ENCODE measurements at regions not wholly inside any gene's neighbourhood (a gene's known extent, or its start where the extent isn't known, plus 50 kb on each side); places are given as distances from the start of the nearest gene placed in this dataset.

DNA sequence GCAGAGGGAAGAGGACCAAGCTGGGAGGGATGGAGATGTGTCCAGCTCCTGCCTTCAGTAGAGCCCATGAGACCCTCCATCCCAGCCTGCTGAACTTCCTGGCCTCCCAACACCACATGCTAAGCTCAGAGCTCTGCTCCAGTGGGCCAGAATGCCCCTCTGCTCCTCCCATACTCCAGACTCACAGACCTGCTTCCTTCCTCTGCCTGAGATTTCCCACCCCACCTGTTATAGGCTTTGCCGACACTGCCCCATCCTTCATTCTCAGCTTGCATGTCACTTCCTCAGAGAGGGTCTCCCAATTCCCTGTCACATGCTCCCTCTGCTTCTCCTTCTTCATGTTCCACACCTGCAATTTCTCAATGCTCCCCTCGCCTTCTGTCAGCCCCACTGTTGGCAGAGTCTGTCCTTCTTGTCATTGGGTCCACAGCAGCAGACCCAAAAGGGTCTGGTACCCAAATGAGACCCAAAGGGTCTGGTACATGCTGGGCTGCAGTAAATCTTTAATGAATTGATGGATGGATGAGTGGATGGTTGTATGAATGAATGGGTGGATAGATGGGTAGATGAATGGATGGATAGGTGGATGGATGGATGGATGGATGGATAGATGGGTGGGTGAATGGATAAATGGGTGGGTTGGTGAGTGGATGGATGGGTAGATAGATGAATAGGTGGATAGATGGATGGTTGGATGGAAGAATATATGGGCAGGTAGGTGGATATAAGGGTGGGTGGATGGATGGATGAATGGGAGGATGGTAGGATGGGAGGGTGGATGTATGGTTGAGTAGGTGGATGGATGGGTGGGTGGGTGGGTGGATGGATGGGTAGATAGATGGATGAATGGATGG is 105.3 kb upstream of the FGF3 start:
- no peaks in the 10 kb centered on the region for H3K36me3 Mint-ChIP-seq (ENCODE audit: low read depth)
- H3K27ac Mint-ChIP-seq, result no peak overlapping the region
- H3K4me3 Mint-ChIP-seq, result no peak overlapping the region

DNA sequence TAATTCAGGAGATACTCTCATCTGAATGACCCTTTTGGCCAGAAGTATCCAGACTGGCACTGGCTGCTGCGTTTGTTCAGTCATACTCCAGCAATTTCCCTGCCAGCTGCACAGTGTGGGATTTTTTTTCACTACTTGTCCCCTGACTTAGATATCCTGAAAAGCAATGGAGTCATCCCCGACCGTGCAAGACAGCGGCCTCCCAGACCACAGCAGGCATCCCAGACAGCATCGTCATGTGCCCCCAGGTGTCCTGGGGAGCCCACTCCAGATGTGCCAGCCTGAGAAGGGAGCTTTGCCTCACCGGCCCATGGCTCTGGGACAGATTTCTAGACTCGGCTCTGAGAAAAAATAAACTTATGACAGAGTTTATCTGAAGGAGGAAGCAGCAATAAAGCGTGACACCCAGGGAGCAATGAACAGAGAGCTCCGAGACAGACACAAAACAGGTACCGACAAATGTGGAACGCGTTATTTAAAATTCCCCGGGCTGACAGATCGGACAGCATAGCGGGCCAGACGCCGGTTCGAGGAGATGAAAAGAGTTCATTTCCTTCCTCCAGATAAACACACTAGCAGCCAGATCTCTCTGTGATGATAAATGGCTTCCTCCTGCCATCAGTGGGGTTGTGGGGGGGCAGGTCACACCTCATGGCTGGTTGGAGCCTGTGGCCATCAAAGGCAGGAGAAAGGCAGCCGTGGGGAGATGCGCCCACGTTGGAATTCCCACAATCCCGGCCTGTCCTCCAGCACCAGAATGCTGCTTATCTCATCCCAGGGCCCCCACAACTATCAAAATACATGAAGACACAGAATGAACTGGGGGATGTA is 106.4 kb upstream of the FGF3 start:
- DNase-seq (no peak), ATAC-seq (no peak)
- Mint-ChIP-seq H3K27ac (no peak overlapping the region), H3K4me1 (ENCODE audit: low read depth) (peaks cover 7% of the 10 kb centered on the region), H3K27me3 (ENCODE audit: low read depth) (peaks cover 37% of the 10 kb centered on the region), H3K36me3 (ENCODE audit: low read depth) (no peaks in the 10 kb centered on the region), H3K9me3 (ENCODE audit: insufficient read depth) (no peaks in the 10 kb centered on the region), H3K4me3 (no peak overlapping the region)
- CTCF ChIA-PET, result no interaction called here
- POLR2A ChIA-PET, result no interaction called here

More for the DNA sequence above, 105.3 kb upstream of the FGF3 start:
- POLR2A ChIA-PET, result no interaction called here
- no peak for ATAC-seq
- H3K4me1 Mint-ChIP-seq (ENCODE audit: low read depth), result peaks cover 7% of the 10 kb centered on the region
- no peaks in the 10 kb centered on the region for H3K9me3 Mint-ChIP-seq (ENCODE audit: insufficient read depth)
- no peak for DNase-seq
- peaks cover 37% of the 10 kb centered on the region for H3K27me3 Mint-ChIP-seq (ENCODE audit: low read depth)
- CTCF ChIA-PET, result no interaction called here

DNA sequence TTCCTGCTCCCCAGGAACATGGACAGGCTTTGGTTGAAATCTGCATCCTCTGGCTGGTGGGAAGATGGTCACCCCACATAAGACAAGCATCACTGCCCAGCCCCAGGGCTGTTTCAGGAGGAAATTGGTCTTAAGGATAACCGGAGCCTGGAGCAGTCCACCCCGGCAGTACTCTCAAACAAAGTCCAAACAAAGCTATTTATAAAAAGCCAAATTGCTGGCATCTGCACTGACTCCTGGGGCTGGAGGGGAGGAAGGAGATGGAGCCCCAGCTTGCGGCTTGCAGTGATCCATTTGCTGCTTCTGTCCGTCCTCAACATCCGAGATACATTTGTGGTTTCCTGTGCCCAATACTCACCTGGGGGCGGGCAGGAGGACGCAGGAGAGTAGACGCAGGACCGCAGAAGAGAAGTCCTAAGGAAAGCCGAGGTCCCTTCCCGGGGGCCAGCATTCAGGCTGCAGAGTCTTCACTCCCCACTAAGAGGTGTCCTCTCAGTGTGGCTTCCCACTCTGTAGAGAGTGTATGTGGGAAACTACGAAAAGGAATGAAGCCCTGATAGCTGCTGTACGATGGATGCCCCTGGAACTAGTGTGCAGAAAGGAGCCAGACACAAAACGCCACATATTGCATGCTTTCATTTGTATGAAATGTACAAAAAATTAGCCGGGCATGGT is 107.3 kb upstream of the FGF3 start:
- peaks cover 37% of the 10 kb centered on the region for H3K27me3 Mint-ChIP-seq (ENCODE audit: low read depth)
- CTCF ChIA-PET, result no interaction called here

DNA sequence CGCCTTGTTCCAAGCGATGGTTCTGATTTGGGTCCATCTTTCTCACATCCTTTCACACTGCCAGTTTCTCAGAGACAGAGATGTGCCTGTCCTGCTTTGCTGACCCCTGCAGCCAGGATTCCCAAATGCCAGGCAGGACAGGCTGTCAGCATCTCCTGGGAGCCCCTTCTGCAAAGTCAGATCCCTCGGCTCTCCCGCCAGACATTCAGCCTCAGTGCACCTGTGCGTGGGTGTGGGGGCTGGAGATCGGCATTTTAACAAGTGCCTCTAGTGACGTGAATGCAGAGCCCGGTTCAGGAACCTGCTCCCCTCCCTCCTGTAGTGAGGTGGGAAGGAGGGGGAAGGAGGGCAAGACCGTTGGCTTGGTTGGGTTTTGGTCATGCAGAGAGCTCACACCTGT is 108.9 kb upstream of the FGF3 start:
- peaks cover 41% of the 10 kb centered on the region for H3K27me3 Mint-ChIP-seq (ENCODE audit: low read depth)
- H3K36me3 Mint-ChIP-seq (ENCODE audit: low read depth), result no peaks in the 10 kb centered on the region
- no peak overlapping the region for H3K27ac Mint-ChIP-seq
- H3K9me3 Mint-ChIP-seq (ENCODE audit: insufficient read depth), result no peaks in the 10 kb centered on the region
- no peak for DNase-seq
- no peak for ATAC-seq
- H3K4me1 Mint-ChIP-seq (ENCODE audit: low read depth), result peaks cover 7% of the 10 kb centered on the region
- POLR2A ChIA-PET, result no interaction called here
- CTCF ChIA-PET, result no interaction called here
- no peak overlapping the region for H3K4me3 Mint-ChIP-seq

More for the DNA sequence above, 107.3 kb upstream of the FGF3 start:
- POLR2A ChIA-PET, result no interaction called here
- no peak for ATAC-seq
- no peak for DNase-seq
- H3K36me3 Mint-ChIP-seq (ENCODE audit: low read depth), result no peaks in the 10 kb centered on the region
- H3K9me3 Mint-ChIP-seq (ENCODE audit: insufficient read depth), result no peaks in the 10 kb centered on the region
- H3K4me1 Mint-ChIP-seq (ENCODE audit: low read depth), result peaks cover 7% of the 10 kb centered on the region
- no peak overlapping the region for H3K4me3 Mint-ChIP-seq
- H3K27ac Mint-ChIP-seq, result no peak overlapping the region

DNA sequence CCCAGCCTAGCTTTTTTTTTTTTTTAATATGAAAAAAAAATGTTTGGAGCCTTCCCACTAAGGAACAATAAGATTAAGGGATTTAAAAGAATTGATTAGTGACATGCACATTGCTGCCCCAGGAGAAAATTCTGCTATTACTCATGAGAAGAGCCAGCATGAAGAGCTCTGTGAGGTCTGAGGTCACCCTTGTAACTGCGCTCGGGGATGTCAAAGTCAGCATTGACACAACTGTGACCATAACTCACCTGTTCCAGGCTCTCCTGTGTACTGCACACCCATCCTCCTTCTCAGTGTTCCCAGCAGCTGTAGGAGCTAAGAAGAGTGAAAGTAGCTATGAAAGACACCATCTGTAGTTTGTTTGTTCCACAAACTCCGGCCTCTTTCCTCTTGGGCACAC is 109.8 kb upstream of the FGF3 start:
- Mint-ChIP-seq H3K9me3 (ENCODE audit: insufficient read depth) (no peaks in the 10 kb centered on the region), H3K4me1 (ENCODE audit: low read depth) (peaks cover 7% of the 10 kb centered on the region), H3K27me3 (ENCODE audit: low read depth) (peaks cover 41% of the 10 kb centered on the region), H3K36me3 (ENCODE audit: low read depth) (no peaks in the 10 kb centered on the region), H3K27ac (no peak overlapping the region), H3K4me3 (no peak overlapping the region)
- no peak for DNase-seq
- CTCF ChIA-PET, result interaction anchor here (1.4 kb wide), 1 partner anchor 7 kb away, joined by 3 read pairs; no protein-coding TSS in a partner anchor
- POLR2A ChIA-PET, result no interaction called here
- no peak for ATAC-seq

DNA sequence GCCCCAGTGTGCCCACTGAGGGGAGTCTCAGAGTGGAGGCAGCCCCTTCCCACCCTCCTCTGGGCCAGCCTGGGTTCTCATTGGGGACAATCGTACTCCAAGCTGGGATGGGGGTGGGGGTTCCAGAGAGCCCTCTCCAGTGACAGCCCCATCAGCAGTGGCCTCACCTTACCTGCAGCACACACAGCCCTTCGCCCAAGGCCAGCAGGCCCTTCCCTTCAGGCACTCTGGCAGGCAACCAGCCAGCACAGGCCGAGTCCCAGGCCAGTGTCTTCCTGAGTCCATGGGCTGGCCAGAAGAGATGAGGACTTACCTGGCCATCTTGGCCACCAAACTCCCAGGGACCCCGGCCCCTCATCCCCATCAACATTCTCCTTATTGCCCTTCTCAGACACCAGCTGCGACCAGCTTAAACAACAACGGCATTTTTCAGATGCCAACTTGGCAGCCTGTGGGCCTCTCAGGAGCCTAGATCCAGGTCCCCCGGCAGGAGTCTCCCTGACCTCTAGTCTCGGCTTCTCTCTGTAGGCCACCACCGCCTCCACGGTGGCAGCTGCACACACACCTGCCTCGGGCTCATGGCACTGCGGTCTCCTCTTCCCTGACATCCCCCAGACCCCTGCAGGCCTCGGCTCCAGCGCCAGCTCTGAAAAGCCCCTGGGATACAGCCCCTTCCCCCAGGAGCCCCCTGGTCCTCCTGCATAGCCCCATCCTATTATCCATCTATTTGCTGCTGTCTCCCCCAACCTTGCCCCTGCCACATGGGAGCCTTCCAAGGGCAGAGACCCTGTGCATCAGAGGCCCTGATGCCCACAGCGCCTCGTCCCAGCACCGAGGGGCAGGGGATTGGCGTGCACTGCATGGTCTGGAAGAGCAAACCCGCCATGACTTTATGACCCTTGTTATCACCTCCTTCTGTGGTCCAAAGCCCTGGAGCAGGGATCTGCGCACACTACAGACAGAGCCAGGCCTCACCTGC is 111.2 kb upstream of the FGF3 start:
- DNase-seq, result no peak
- Mint-ChIP-seq H3K4me1 (ENCODE audit: low read depth) (peaks cover 7% of the 10 kb centered on the region), H3K36me3 (ENCODE audit: low read depth) (no peaks in the 10 kb centered on the region), H3K9me3 (ENCODE audit: insufficient read depth) (no peaks in the 10 kb centered on the region), H3K27me3 (ENCODE audit: low read depth) (peaks cover 30% of the 10 kb centered on the region), H3K4me3 (no peak overlapping the region), H3K27ac (no peak overlapping the region)
- CTCF ChIA-PET, result interaction anchor here (1.4 kb wide), 1 partner anchor 9 kb away, joined by 3 read pairs; no protein-coding TSS in a partner anchor
- POLR2A ChIA-PET, result no interaction called here
- no peak for ATAC-seq

DNA sequence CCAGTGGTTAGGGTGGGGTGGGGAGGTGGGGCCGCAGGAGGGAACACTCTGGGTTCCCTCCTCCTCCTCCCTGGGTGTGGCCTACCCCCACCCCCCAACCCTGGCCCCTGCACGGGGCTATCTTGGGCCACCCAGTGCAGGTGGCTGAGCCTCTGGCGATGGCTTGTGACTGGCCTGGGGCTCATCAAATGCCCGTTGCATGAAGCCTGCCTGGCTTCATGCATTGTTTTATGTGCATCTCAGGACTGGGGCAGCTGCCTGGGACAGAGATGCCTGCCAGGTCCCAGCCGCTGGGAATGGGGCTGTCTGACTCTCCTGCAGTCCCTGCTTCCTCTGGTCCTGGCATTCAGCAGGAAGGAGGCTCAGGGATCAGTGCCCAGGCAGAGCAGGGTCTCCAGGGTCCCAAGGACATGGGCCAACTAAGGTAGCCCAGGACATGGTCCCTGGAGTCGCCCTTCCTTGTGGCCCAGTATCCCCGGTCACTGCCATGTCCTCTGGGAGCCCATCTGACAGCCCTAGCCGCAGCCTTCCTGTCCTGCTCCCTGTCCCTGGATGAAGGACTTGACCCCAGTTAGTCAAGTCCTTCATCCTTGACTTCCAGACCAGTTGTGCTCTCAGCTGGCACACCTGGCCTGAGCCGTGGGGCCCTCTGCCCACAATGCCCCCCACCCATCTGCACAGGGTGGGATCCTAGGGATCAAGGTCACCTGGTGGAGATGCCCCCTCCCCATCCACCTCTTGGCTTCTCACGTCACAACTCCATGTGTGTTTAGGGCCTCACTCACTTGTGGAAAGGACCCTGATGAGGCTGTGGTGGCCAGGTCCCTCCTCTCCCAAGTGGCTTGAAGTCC is 112.1 kb upstream of the FGF3 start:
- no peak for DNase-seq
- Mint-ChIP-seq H3K27ac (no peak overlapping the region), H3K4me1 (ENCODE audit: low read depth) (peaks cover 3% of the 10 kb centered on the region), H3K4me3 (no peak overlapping the region), H3K9me3 (ENCODE audit: insufficient read depth) (no peaks in the 10 kb centered on the region), H3K27me3 (ENCODE audit: low read depth) (peaks cover 24% of the 10 kb centered on the region), H3K36me3 (ENCODE audit: low read depth) (no peaks in the 10 kb centered on the region)
- ChIA-PET CTCF (no interaction called here), POLR2A (no interaction called here)
- no peak for ATAC-seq

DNA sequence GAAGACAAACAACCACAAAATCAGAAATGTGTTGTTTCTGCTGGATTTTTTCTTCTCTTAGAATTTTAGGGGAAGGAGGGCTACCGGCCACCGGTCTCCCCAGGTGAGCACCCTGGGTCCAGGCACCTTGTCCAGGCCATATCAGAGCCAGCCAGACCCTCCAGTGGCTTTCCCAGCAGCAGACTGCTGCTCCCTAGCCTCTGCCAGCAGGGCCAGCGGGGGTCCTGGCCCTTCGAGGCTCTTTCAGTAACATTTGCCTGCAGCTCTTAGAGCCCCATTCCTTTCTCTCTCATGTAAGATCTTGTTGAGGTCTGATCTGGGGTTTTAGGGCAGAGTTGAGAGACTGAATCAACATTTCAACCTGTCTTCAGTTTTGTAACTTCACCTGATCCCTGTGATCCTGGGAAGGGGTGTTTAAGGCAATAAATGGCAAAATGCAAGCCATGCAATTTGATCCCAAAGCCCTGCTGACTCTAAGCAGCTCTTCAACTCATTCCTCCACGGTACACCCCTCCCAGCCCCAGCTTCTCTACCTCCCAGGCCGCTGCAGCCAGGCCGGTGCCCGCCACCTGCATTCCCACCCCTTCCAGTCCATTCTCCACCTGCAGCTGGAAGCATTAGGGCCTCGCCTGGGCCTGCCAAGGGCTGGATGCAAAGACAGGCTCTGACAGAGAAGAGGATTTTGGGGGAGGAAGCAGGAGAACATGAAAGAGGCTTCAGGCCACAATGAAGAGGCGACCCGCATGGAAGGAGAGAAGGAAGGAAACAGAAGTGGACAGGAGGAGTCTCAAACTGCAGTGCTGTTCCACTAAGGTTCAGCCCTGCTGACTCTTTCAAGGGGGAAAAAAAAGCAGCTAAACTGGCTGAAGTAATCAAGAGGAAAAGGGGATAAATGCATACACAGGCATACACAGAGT is 113.0 kb upstream of the FGF3 start:
- H3K4me3 Mint-ChIP-seq, result no peak overlapping the region
- ATAC-seq, result no peak
- H3K36me3 Mint-ChIP-seq (ENCODE audit: low read depth), result no peaks in the 10 kb centered on the region
- DNase-seq, result no peak
- H3K4me1 Mint-ChIP-seq (ENCODE audit: low read depth), result no peaks in the 10 kb centered on the region
- ChIA-PET POLR2A (no interaction called here), CTCF (no interaction called here)
- H3K27ac Mint-ChIP-seq, result no peak overlapping the region
- no peaks in the 10 kb centered on the region for H3K9me3 Mint-ChIP-seq (ENCODE audit: insufficient read depth)
- peaks cover 16% of the 10 kb centered on the region for H3K27me3 Mint-ChIP-seq (ENCODE audit: low read depth)

DNA sequence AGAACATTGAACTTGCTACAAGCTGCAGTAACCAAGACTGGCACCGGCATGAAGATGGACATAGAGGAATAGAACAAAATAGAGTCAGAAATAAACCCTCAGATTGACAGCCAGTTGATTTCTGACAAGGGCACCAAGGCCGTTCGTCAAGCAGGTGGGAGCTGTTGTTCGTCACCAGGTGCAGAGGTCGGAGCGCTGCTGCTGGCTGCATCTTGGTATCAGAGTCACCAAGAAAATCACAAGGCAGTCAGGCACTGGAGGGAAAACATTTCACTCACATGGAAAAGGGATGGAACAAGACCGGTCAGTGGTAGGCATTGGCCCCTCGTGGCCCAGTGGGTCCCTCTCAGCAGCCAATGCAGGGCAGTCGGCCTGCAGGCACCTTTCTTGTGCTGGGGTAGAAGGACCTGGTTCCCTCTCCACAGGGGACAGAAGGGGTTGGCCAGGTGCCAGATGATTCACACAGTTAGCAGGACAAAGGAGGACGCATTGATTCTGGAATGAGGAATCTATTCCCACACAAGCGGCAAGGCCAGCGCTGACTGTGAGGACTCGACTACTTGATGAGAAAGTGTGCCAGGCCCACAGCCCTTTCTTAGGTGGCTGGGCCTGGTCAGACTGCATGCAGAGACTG is 115.8 kb upstream of the FGF3 start:
- H3K27me3 Mint-ChIP-seq (ENCODE audit: low read depth), result peaks cover 6% of the 10 kb centered on the region
- no peak overlapping the region for H3K4me3 Mint-ChIP-seq
- ChIA-PET CTCF (no interaction called here), POLR2A (no interaction called here)
- DNase-seq (no peak), ATAC-seq (no peak)
- no peaks in the 10 kb centered on the region for H3K36me3 Mint-ChIP-seq (ENCODE audit: low read depth)
- H3K9me3 Mint-ChIP-seq (ENCODE audit: insufficient read depth), result no peaks in the 10 kb centered on the region
- H3K4me1 Mint-ChIP-seq (ENCODE audit: low read depth), result no peaks in the 10 kb centered on the region
- H3K27ac Mint-ChIP-seq, result no peak overlapping the region
